Suprapubic skin (tissue), 4 donors: ENCODE measurements at regions not wholly inside any gene's neighbourhood (a gene's known extent, or its start where the extent isn't known, plus 50 kb on each side); places are given as distances from the start of the nearest gene placed in this dataset.

Source experiments
- DNase-seq, 2 donors: peaks; one replicate each; pipeline ENCODE4 v3.0.0-alpha.2; 2019; ENCODE audit warnings: low spot score in 2 of 2
- H3K27ac ChIP-seq: fragments of 200-600 bp; sonication (generic); one replicate; pipeline ENCODE4 v1.5.1; 2019
- H3K27me3 ChIP-seq: fragments of 200-600 bp; sonication (generic); one replicate; pipeline ENCODE4 v1.5.1; 2019
- H3K36me3 ChIP-seq: fragments of 200-600 bp; sonication (generic); one replicate; pipeline ENCODE4 v1.5.1; 2019
- H3K4me1 ChIP-seq: fragments of 200-600 bp; sonication (generic); one replicate; pipeline ENCODE4 v1.5.1; 2019
- H3K4me3 ChIP-seq: fragments of 200-600 bp; sonication (generic); one replicate; pipeline ENCODE4 v1.5.1; 2019; ENCODE audit warnings: mild to moderate bottlenecking
- H3K9me3 ChIP-seq: fragments of 200-600 bp; sonication (generic); one replicate; pipeline ENCODE4 v1.5.1; 2019
- CTCF ChIP-seq, 2 donors: fragments of 200-600 bp in 1 of 2; fragments of 450-650 bp in 1 of 2; sonication (generic) in 1 of 2; IDR thresholded peaks; one replicate each; pipeline ENCODE4 v1.5.1; 2016 to 2019; ENCODE audit warnings: antibody characterized with exemption in 2 of 2, mild to moderate bottlenecking in 1 of 2, moderate library complexity in 1 of 2
- EP300 ChIP-seq: sonication (generic); formaldehyde crosslinking; IDR thresholded peaks from one replicate; pipeline ENCODE4 v1.6.1; 2017; ENCODE audit warnings: antibody characterized with exemption
- POLR2A ChIP-seq, 2 donors: fragments of 450-650 bp; IDR thresholded peaks; one replicate each; pipeline ENCODE4 v1.6.1; 2017; ENCODE audit warnings: antibody characterized with exemption in 2 of 2, mild to moderate bottlenecking in 2 of 2, moderate library complexity in 2 of 2
- POLR2AphosphoS5 ChIP-seq, 3 donors: sonication (generic); formaldehyde crosslinking; IDR thresholded peaks; one replicate each; pipeline ENCODE4 v1.6.1; 2017; ENCODE audit warnings: antibody characterized with exemption in 3 of 3
- WGBS: methylation state at CpG from one replicate; pipeline ENCODE4 v1.1.5; 2018; 5-methylcytosine and 5-hydroxymethylcytosine counted together

- DNase-seq, result no peak
- Histone ChIP-seq H3K9me3 (no peaks in the 10 kb centered on the region), H3K36me3 (no peaks in the 10 kb centered on the region), H3K27ac (no peak overlapping the region), H3K4me3 (no peak overlapping the region), H3K27me3 (no peaks in the 10 kb centered on the region), H3K4me1 (no peaks in the 10 kb centered on the region)
- 87% methylated on average over 5 of the region's 5 CpGs for WGBS
- no peak for TF ChIP-seq CTCF (IDR thresholded peaks at IDR 0.05)
- no peak for TF ChIP-seq POLR2AphosphoS5 (IDR thresholded peaks at IDR 0.05)
- no peak for TF ChIP-seq POLR2A (IDR thresholded peaks at IDR 0.05)
- TF ChIP-seq EP300, result no peak
These were observed 617.0 kb downstream of the SLITRK1 start for GRCh38 chr13:83265279-83265678.

GRCh38 chr13:83248751-83249150 is 633.5 kb downstream of the SLITRK1 start:
- TF ChIP-seq CTCF (IDR thresholded peaks at IDR 0.05), result no peak
- TF ChIP-seq POLR2AphosphoS5 (IDR thresholded peaks at IDR 0.05), result no peak
- no peak for TF ChIP-seq POLR2A (IDR thresholded peaks at IDR 0.05)

GRCh38 chr13:83232626-83233025 is 649.6 kb downstream of the SLITRK1 start:
- Histone ChIP-seq H3K4me1 (no peaks in the 10 kb centered on the region), H3K4me3 (no peak overlapping the region), H3K27me3 (no peaks in the 10 kb centered on the region), H3K36me3 (no peaks in the 10 kb centered on the region), H3K9me3 (no peaks in the 10 kb centered on the region), H3K27ac (no peak overlapping the region)
- TF ChIP-seq POLR2AphosphoS5 (IDR thresholded peaks at IDR 0.05) (no peak), POLR2A (IDR thresholded peaks at IDR 0.05) (no peak), EP300 (no peak), CTCF (IDR thresholded peaks at IDR 0.05) (no peak)
- WGBS, result 58% methylated on average over 1 of the region's 1 CpG
- no peak for DNase-seq

More at GRCh38 chr13:83248751-83249150, 633.5 kb downstream of the SLITRK1 start:
- 78% methylated on average over 6 of the region's 6 CpGs for WGBS
- H3K9me3 ChIP-seq, result no peaks in the 10 kb centered on the region
- DNase-seq, result no peak
- H3K4me3 ChIP-seq, result no peak overlapping the region
- H3K27ac ChIP-seq, result no peak overlapping the region
- H3K4me1 ChIP-seq, result no peaks in the 10 kb centered on the region
- no peaks in the 10 kb centered on the region for H3K36me3 ChIP-seq
- no peaks in the 10 kb centered on the region for H3K27me3 ChIP-seq

- no peaks in the 10 kb centered on the region for H3K36me3 ChIP-seq
- DNase-seq, result no peak
- 58% methylated on average over 1 of the region's 1 CpG for WGBS
- H3K4me3 ChIP-seq, result no peak overlapping the region
- no peaks in the 10 kb centered on the region for H3K9me3 ChIP-seq
- H3K27ac ChIP-seq, result no peak overlapping the region
- no peaks in the 10 kb centered on the region for H3K27me3 ChIP-seq
- TF ChIP-seq POLR2A (IDR thresholded peaks at IDR 0.05) (no peak), EP300 (no peak), POLR2AphosphoS5 (IDR thresholded peaks at IDR 0.05) (no peak), CTCF (IDR thresholded peaks at IDR 0.05) (no peak)
- no peaks in the 10 kb centered on the region for H3K4me1 ChIP-seq
These were observed 652.5 kb downstream of the SLITRK1 start for GRCh38 chr13:83229574-83230305.

GRCh38 chr13:83223546-83223945 is 658.7 kb downstream of the SLITRK1 start:
- DNase-seq, result no peak
- no peak for TF ChIP-seq POLR2A (IDR thresholded peaks at IDR 0.05)
- TF ChIP-seq POLR2AphosphoS5 (IDR thresholded peaks at IDR 0.05), result no peak
- TF ChIP-seq EP300, result no peak
- no peak for TF ChIP-seq CTCF (IDR thresholded peaks at IDR 0.05)
- no peak overlapping the region for H3K27ac ChIP-seq
- H3K27me3 ChIP-seq, result no peaks in the 10 kb centered on the region
- H3K9me3 ChIP-seq, result no peaks in the 10 kb centered on the region
- 84% methylated on average over 1 of the region's 1 CpG for WGBS
- H3K4me1 ChIP-seq, result no peaks in the 10 kb centered on the region
- no peak overlapping the region for H3K4me3 ChIP-seq
- H3K36me3 ChIP-seq, result no peaks in the 10 kb centered on the region
